ENCODE measurements at regions not wholly inside any gene's neighbourhood (a gene's known extent, or its start where the extent isn't known, plus 50 kb on each side); places are given as distances from the start of the nearest gene placed in this dataset.

GRCh38 chr5:118611332-118611945 lies 376.9 kb downstream of the DTWD2 start:
- CTCF ChIA-PET = interaction anchor here (0.5 to 1.1 kb wide), 2 partner anchors 202 to 1455 kb away, joined by 3 read pairs; no protein-coding TSS in a partner anchor
- POLR2A ChIA-PET = no interaction called here
- peak; percentile 35 to 67; a peak in 3 of 5 replicates for TF ChIP-seq RAD21 (conservative IDR thresholded peaks at IDR 0.05 in 1 of 2, IDR thresholded peaks at IDR 0.05 in 1 of 2)
- TF ChIP-seq KDM5A (IDR thresholded peaks at IDR 0.05) = no peak
- TF ChIP-seq, protein P1, sequence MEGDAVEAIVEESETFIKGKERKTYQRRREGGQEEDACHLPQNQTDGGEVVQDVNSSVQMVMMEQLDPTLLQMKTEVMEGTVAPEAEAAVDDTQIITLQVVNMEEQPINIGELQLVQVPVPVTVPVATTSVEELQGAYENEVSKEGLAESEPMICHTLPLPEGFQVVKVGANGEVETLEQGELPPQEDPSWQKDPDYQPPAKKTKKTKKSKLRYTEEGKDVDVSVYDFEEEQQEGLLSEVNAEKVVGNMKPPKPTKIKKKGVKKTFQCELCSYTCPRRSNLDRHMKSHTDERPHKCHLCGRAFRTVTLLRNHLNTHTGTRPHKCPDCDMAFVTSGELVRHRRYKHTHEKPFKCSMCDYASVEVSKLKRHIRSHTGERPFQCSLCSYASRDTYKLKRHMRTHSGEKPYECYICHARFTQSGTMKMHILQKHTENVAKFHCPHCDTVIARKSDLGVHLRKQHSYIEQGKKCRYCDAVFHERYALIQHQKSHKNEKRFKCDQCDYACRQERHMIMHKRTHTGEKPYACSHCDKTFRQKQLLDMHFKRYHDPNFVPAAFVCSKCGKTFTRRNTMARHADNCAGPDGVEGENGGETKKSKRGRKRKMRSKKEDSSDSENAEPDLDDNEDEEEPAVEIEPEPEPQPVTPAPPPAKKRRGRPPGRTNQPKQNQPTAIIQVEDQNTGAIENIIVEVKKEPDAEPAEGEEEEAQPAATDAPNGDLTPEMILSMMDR (IDR thresholded peaks at IDR 0.05) = peak; percentile 35
- TF ChIP-seq ZC3H11A (IDR thresholded peaks at IDR 0.05) = no peak
- TF ChIP-seq, protein P2, sequence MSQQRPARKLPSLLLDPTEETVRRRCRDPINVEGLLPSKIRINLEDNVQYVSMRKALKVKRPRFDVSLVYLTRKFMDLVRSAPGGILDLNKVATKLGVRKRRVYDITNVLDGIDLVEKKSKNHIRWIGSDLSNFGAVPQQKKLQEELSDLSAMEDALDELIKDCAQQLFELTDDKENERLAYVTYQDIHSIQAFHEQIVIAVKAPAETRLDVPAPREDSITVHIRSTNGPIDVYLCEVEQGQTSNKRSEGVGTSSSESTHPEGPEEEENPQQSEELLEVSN (IDR thresholded peaks at IDR 0.05; ENCODE audit: borderline replicate concordance, low read depth) = no peak
- peak; percentile 29; the same call in 2 of the 3 replicates for TF ChIP-seq SMC3 (IDR thresholded peaks at IDR 0.05)
- DNase-seq (ENCODE audit: low read depth in 1 of 2, low spot score in 1 of 2) (peak; percentile 3 to 19), FAIRE-seq (no peak), ATAC-seq (peak; percentile 39 to 70; a peak in 3 of 6 replicates)
- Histone ChIP-seq H3K9me3 (no peaks in the 10 kb centered on the region), H3K4me3 (no peak overlapping the region), H3K4me2 (no peak overlapping the region), H3K27ac (no peak overlapping the region), H3K4me1 (no peaks in the 10 kb centered on the region)
- WGBS (ENCODE audit: missing lambda C conversion rate) = 15% methylated on average over 5 of the region's 5 CpGs

GRCh38 chr5:118606940-118607339 lies 381.4 kb downstream of the DTWD2 start:
- CTCF ChIA-PET = no interaction called here
- no peak for ATAC-seq

GRCh38 chr5:118605761-118606160 lies 382.6 kb downstream of the DTWD2 start:
- POLR2A ChIA-PET = no interaction called here
- Histone ChIP-seq H3K9me3 (no peaks in the 10 kb centered on the region), H3K4me3 (no peak overlapping the region), H3K27ac (no peak overlapping the region), H3K4me1 (no peaks in the 10 kb centered on the region), H3K4me2 (no peak overlapping the region)
- TF ChIP-seq JUN (IDR thresholded peaks at IDR 0.05) = no peak
- no peak for TF ChIP-seq SREBF2 (IDR thresholded peaks at IDR 0.05)
- no peak for TF ChIP-seq ESRRA (IDR thresholded peaks at IDR 0.05; ENCODE audit: borderline replicate concordance, low read length)
- TF ChIP-seq RNF2 (IDR thresholded peaks at IDR 0.05; ENCODE audit: borderline replicate concordance, low read depth) = no peak
- TF ChIP-seq RFX5 (IDR thresholded peaks at IDR 0.05) = no peak
- no peak for TF ChIP-seq ZNF302 (CRISPR knock-in tag; IDR thresholded peaks at IDR 0.05)
- no peak for TF ChIP-seq EP300 (IDR thresholded peaks at IDR 0.05)
- no peak for TF ChIP-seq NR3C1 (IDR thresholded peaks at IDR 0.05)
- no peak for TF ChIP-seq JUNB (IDR thresholded peaks at IDR 0.05)
- TF ChIP-seq RARB (CRISPR knock-in tag; IDR thresholded peaks at IDR 0.05) = no peak
- no peak for TF ChIP-seq GATA3 (IDR thresholded peaks at IDR 0.05; ENCODE audit: borderline replicate concordance)
- CTCF ChIA-PET = no interaction called here
- WGBS (ENCODE audit: missing lambda C conversion rate) = 0% methylated on average over 3 of the region's 3 CpGs
- FAIRE-seq (no peak), DNase-seq (ENCODE audit: low read depth in 1 of 2, low spot score in 1 of 2) (no peak), ATAC-seq (no peak)

More at GRCh38 chr5:118606940-118607339, 381.4 kb downstream of the DTWD2 start:
- WGBS (ENCODE audit: missing lambda C conversion rate) = 7% methylated on average over 7 of the region's 7 CpGs
- no peak overlapping the region for H3K4me2 ChIP-seq
- POLR2A ChIA-PET = no interaction called here
- no peaks in the 10 kb centered on the region for H3K4me1 ChIP-seq
- TF ChIP-seq CBX8 (IDR thresholded peaks at IDR 0.05) = no peak
- TF ChIP-seq TFCP2L1 (CRISPR knock-in tag; IDR thresholded peaks at IDR 0.05) = no peak
- TF ChIP-seq POLR2A (IDR thresholded peaks at IDR 0.05; ENCODE audit: low read length) = no peak
- TF ChIP-seq HOXB13 (CRISPR knock-in tag; IDR thresholded peaks at IDR 0.05; ENCODE audit: low read depth) = no peak
- TF ChIP-seq HES2 (IDR thresholded peaks at IDR 0.05) = no peak
- DNase-seq (ENCODE audit: low read depth in 1 of 2, low spot score in 1 of 2) (no peak), FAIRE-seq (no peak)
- H3K4me3 ChIP-seq = no peak overlapping the region
- H3K27ac ChIP-seq = no peak overlapping the region
- H3K9me3 ChIP-seq = no peaks in the 10 kb centered on the region
